ENCODE measurements at regions not wholly inside any gene's neighbourhood (a gene's known extent, or its start where the extent isn't known, plus 50 kb on each side); places are given as distances from the start of the nearest gene placed in this dataset.

GRCh38 chr4:128720270-128720669, 89.2 kb upstream of the JADE1 start:
- H3K27ac ChIP-seq (ENCODE audit: insufficient read depth, low read length): no peak overlapping the region
- no peaks in the 10 kb centered on the region for H3K9me1 ChIP-seq (ENCODE audit: insufficient read depth, low read length)
- dilution Hi-C loops (cut with HindIII; ENCODE audit: low sequenced_read_pairs, unreplicated experiment) (no loop called here), in situ Hi-C loops (cut with MboI; ENCODE audit: low sequenced_read_pairs) (no loop called here), intact Hi-C loops (cut with micrococcal nuclease) (no loop called here)
- no peak overlapping the region for H3K9ac ChIP-seq (ENCODE audit: low read depth, low read length)
- ATAC-seq (ENCODE audit: low read depth): no peak
- no peak overlapping the region for H4K91ac ChIP-seq (ENCODE audit: insufficient read depth, low read depth, low read length)
- H3K23ac ChIP-seq (ENCODE audit: low read depth, low read length): no peak overlapping the region
- DNase-seq: no peak
- no peak overlapping the region for H4K8ac ChIP-seq (ENCODE audit: low read depth in 2 of 2, low read length in 2 of 2)
- H3K79me1 ChIP-seq (ENCODE audit: low read depth in 1 of 2, low read length in 2 of 2): no peaks in the 10 kb centered on the region
- H3K18ac ChIP-seq (ENCODE audit: low read depth, low read length): no peak overlapping the region
- H2BK20ac ChIP-seq (ENCODE audit: low read depth, low read length): no peak overlapping the region
- no peak overlapping the region for H3K4me3 ChIP-seq (ENCODE audit: insufficient read depth, low read depth, low read length)
- H3K56ac ChIP-seq (ENCODE audit: extremely low read depth, insufficient read depth, low read length): no peak overlapping the region
- H2AK9ac ChIP-seq (replicated peaks; ENCODE audit: low read depth, low read length, poor library complexity): no peak overlapping the region
- no CpG with 5 or more reads among the region's 4 CpGs for WGBS, 2 experiments (ENCODE audit: extremely low coverage in 2 of 2, insufficient read length in 1 of 2)
- H3K4ac ChIP-seq (ENCODE audit: low read depth, low read length): no peak overlapping the region
- no peak overlapping the region for H4K5ac ChIP-seq (ENCODE audit: low read depth, low read length)
- H3K4me2 ChIP-seq (ENCODE audit: low read depth, low read length): no peak overlapping the region
- TF ChIP-seq BHLHE40 (IDR thresholded peaks at IDR 0.05; ENCODE audit: low read depth, low read length): no peak
- TF ChIP-seq SMC3 (IDR thresholded peaks at IDR 0.05; ENCODE audit: low read depth, low read length): no peak
- TF ChIP-seq MAFK (IDR thresholded peaks at IDR 0.05; ENCODE audit: low read depth, low read length): no peak
- no peak for TF ChIP-seq FOS (IDR thresholded peaks at IDR 0.05; ENCODE audit: low read depth, low read length)
- TF ChIP-seq CEBPB (IDR thresholded peaks at IDR 0.05; ENCODE audit: low read depth, low read length): no peak
- no peak for TF ChIP-seq NFE2L2 (IDR thresholded peaks at IDR 0.05; ENCODE audit: low read depth, low read length)
- no peak for TF ChIP-seq MXI1 (IDR thresholded peaks at IDR 0.05; ENCODE audit: borderline replicate concordance, low read depth, low read length)
- no peak for TF ChIP-seq MAZ (IDR thresholded peaks at IDR 0.05; ENCODE audit: borderline replicate concordance, low read depth, low read length)
- no peak for TF ChIP-seq ELK1 (IDR thresholded peaks at IDR 0.05; ENCODE audit: borderline replicate concordance, low read depth, low read length)
- no peak for TF ChIP-seq RAD21 (IDR thresholded peaks at IDR 0.05; ENCODE audit: low read length)
- no peak for TF ChIP-seq CHD1 (IDR thresholded peaks at IDR 0.05; ENCODE audit: low read depth, low read length)
- TF ChIP-seq USF2 (IDR thresholded peaks at IDR 0.05; ENCODE audit: low read depth, low read length): no peak
- TF ChIP-seq RCOR1 (IDR thresholded peaks at IDR 0.05; ENCODE audit: insufficient replicate concordance, low read length): no peak
- TF ChIP-seq POLR2A (IDR thresholded peaks at IDR 0.05; ENCODE audit: low read depth, low read length): no peak
- no peaks in the 10 kb centered on the region for H3K36me3 ChIP-seq (ENCODE audit: control insufficient read depth, insufficient read depth, low read length)
- H2BK15ac ChIP-seq (ENCODE audit: low read depth, low read length): no peak overlapping the region
- H2BK5ac ChIP-seq (ENCODE audit: low read depth, low read length, poor library complexity, severe bottlenecking): no peak overlapping the region
- POLR2A ChIA-PET (ENCODE audit: unreplicated experiment): no interaction called here
- BruUV-seq (replicated peaks): no TSS peak
- no peak overlapping the region for H3K14ac ChIP-seq (replicated peaks; ENCODE audit: low read depth, low read length)
- no peak overlapping the region for H2BK120ac ChIP-seq (ENCODE audit: low read depth, low read length)
- H2AFZ ChIP-seq (replicated peaks; ENCODE audit: low read length, poor library complexity): no peak overlapping the region
- no peak overlapping the region for H2AK5ac ChIP-seq (ENCODE audit: low read depth, low read length)
- no peaks in the 10 kb centered on the region for H3K27me3 ChIP-seq (ENCODE audit: control insufficient read depth, insufficient read depth, low read length)
- CTCF ChIA-PET: no interaction called here
- H3K9me3 ChIP-seq (ENCODE audit: control insufficient read depth, insufficient read depth, low read length): no peaks in the 10 kb centered on the region
- H3K4me1 ChIP-seq (ENCODE audit: control insufficient read depth, insufficient read depth, low read length): peaks cover 6% of the 10 kb centered on the region
- H4K20me1 ChIP-seq (ENCODE audit: insufficient read depth, low read length): no peaks in the 10 kb centered on the region

Data from IMR-90 (cell line).